Eye (tissue), 1 donor: ENCODE measurements at regions not wholly inside any gene's neighbourhood (a gene's known extent, or its start where the extent isn't known, plus 50 kb on each side); places are given as distances from the start of the nearest gene placed in this dataset.
A peak's percentile ranks its signal among the peaks of the same experiment; 100 is the strongest.
"Not testable (repeated sequence)": the region's sequence is repeated elsewhere in the genome, so short reads cannot be mapped to it uniquely, and the experiment has no call there.

Source experiments
- DNase-seq: peaks from one replicate; pipeline ENCODE4 v3.0.0-alpha.2; 2015

- no peak for DNase-seq
Measured at GRCh38 chr10:5268743-5269142, 72.1 kb downstream of the AKR1C4 start.

GRCh38 chr10:5269791-5270190 lies 73.2 kb downstream of the AKR1C4 start:
- DNase-seq: no peak

GRCh38 chr10:5271526-5271925 lies 74.9 kb downstream of the AKR1C4 start:
- no peak for DNase-seq

- DNase-seq: no peak
Measured at GRCh38 chr10:5272065-5272803, 75.6 kb downstream of the AKR1C4 start.

GRCh38 chr10:5274795-5275194 lies 78.2 kb downstream of the AKR1C4 start:
- no peak for DNase-seq

GRCh38 chr10:5281356-5281755 lies 83.4 kb upstream of the UCN3 start:
- no peak for DNase-seq

GRCh38 chr10:5282137-5282536 lies 82.6 kb upstream of the UCN3 start:
- no peak for DNase-seq

GRCh38 chr10:5283305-5284158 lies 81.2 kb upstream of the UCN3 start:
- peak; percentile 77 for DNase-seq

- peak; percentile 56 for DNase-seq
Measured at GRCh38 chr10:5284311-5285057, 80.3 kb upstream of the UCN3 start.

GRCh38 chr10:5285186-5285585 lies 79.6 kb upstream of the UCN3 start:
- peak; percentile 15 for DNase-seq

GRCh38 chr10:5288359-5288758 lies 76.4 kb upstream of the UCN3 start:
- no peak for DNase-seq

- not testable (repeated sequence) for DNase-seq
Measured at GRCh38 chr10:5289228-5289627, 75.5 kb upstream of the UCN3 start.

GRCh38 chr10:5291501-5292195 lies 73.1 kb upstream of the UCN3 start:
- peak; percentile 3 for DNase-seq

- DNase-seq: no peak
Measured at GRCh38 chr10:5292196-5292735, 72.5 kb upstream of the UCN3 start.

- DNase-seq: not testable (repeated sequence)
Measured at GRCh38 chr10:5292970-5293369, 71.8 kb upstream of the UCN3 start.

GRCh38 chr10:5293691-5294550 lies 70.8 kb upstream of the UCN3 start:
- DNase-seq: peak; percentile 56

- no peak for DNase-seq
Measured at GRCh38 chr10:5297466-5297865, 67.3 kb upstream of the UCN3 start.

- no peak for DNase-seq
Measured at GRCh38 chr10:5297996-5298395, 66.8 kb upstream of the UCN3 start.

GRCh38 chr10:5299950-5300349 lies 64.8 kb upstream of the UCN3 start:
- no peak for DNase-seq

- no peak for DNase-seq
Measured at GRCh38 chr10:5303504-5303903, 61.3 kb upstream of the UCN3 start.

- DNase-seq: no peak
Measured at GRCh38 chr10:5305374-5305773, 59.4 kb upstream of the UCN3 start.

GRCh38 chr10:5310914-5311313 lies 53.9 kb upstream of the UCN3 start:
- DNase-seq: no peak
